Stimulated activated CD4-positive, alpha-beta T cell treated with anti-CD3 and anti-CD28 coated beads, TNF-alpha, amount 100 ng/mL, for 48 hours (primary cell): ENCODE measurements at regions not wholly inside any gene's neighbourhood (a gene's known extent, or its start where the extent isn't known, plus 50 kb on each side); places are given as distances from the start of the nearest gene placed in this dataset.

Experiments
- DNase-seq, 3 donors: peaks; one replicate each; pipeline ENCODE4 v3.0.0-alpha.2; 2020; ENCODE audit warnings: low read depth in 3 of 3

DNA sequence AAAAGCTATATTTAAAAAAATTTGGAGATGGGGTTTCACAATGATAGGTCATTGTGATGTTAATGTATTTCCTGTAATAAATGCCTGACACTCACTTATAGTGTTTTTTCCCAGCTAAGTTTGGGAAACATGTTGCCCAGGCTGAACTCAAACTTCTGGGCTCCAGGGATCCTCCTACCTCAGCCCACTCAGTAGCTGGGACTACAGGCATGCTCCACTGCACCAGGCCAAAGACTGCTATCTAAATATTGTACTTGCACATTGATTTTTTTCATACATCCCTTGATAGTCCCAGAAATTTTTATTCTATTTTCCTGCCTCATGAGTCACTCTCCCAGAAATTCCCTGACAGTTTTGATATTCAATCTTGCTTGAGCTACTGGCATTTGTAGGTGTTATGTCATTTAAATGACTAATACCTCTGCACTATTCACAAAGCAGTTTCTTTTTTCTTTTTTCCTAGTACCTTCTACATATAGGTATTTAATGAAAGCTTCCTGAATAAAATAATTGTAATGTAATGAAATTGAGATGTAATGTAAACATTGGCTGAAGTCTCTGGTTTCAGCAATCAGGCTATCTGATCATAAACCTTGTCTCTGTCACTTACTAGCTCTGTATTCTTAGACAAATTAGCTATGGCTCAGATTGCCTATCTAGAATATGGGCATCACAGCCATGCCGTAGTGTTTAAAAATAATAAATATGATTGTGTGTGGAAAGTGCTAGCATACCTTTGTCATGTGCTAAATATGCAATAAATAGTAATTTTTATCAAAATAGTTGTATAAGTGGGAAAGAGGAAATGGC, 1973.0 kb upstream of the AGA start:
- DNase-seq: no peak

- no peak for DNase-seq
These were observed 1973.6 kb upstream of the AGA start for GRCh38 chr4:179415847-179416223.

GRCh38 chr4:179417357-179417756, 1975.1 kb upstream of the AGA start:
- no peak for DNase-seq

DNA sequence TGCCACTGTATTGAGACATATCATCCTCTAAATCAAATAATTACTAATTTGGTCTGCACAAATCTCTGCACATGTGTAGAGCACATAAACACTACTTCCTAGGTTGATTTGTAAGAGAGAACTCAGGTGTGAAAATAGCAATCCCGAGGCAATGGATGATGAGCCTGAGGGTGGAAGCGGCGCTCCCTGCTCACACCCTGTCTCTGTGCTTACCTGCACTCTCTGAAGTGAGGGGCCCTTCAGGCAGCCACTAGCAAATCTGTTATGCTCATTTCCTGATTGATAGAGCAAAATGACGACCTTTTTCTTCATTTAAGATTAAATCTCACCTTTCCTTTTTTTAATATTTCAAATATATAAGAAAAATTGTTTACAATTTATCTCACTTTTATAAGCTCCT, 1995.7 kb upstream of the AGA start:
- DNase-seq: no peak

DNA sequence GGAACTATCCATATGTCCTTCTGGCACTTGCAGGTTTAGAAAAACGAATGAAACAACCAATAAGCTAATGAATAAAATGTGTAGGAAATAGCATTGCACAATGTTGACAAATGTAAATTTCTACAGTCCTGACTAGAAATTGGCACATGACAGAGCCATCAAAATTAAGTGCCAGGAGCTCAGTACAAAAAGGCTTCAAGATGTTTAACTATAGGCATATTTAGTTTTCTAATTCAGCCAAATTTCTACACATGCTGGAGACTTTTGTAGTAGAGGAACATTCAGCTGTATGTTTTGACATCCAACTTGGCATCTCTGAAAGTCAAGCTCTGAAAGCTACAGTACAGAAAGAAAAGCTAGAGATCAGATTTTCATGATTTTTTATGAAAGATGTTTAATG, 1999.4 kb upstream of the AGA start:
- no peak for DNase-seq

DNA sequence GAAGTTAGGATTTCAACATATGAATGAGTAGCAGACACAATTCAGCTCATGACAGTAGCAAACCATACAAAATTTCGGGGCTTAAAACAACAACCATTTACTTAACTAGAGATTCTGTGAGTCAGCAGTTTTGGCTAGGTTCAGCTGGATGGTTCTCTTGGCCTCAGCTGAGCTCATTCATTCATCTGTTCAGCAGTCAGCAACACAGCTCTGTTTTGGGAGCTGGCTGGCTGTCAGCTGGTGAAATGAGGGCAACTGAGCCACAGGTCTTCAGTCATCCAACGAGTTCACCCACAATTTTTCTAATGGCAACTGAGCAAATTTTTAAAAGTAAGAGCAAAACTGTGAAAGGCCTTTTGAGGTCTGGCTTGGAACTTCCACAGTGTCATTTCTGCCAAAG, 2005.1 kb upstream of the AGA start:
- no peak for DNase-seq

- DNase-seq: no peak
These were observed 2023.0 kb upstream of the AGA start for GRCh38 chr4:179465131-179465797.

- no peak for DNase-seq
These were observed 2025.6 kb upstream of the AGA start for GRCh38 chr4:179467878-179468277.

GRCh38 chr4:179472164-179472563, 2029.9 kb upstream of the AGA start:
- no peak for DNase-seq

- no peak for DNase-seq
These were observed 2036.4 kb upstream of the AGA start for GRCh38 chr4:179478608-179479007.

- no peak for DNase-seq
These were observed 2043.5 kb upstream of the AGA start for GRCh38 chr4:179485781-179486180.

DNA sequence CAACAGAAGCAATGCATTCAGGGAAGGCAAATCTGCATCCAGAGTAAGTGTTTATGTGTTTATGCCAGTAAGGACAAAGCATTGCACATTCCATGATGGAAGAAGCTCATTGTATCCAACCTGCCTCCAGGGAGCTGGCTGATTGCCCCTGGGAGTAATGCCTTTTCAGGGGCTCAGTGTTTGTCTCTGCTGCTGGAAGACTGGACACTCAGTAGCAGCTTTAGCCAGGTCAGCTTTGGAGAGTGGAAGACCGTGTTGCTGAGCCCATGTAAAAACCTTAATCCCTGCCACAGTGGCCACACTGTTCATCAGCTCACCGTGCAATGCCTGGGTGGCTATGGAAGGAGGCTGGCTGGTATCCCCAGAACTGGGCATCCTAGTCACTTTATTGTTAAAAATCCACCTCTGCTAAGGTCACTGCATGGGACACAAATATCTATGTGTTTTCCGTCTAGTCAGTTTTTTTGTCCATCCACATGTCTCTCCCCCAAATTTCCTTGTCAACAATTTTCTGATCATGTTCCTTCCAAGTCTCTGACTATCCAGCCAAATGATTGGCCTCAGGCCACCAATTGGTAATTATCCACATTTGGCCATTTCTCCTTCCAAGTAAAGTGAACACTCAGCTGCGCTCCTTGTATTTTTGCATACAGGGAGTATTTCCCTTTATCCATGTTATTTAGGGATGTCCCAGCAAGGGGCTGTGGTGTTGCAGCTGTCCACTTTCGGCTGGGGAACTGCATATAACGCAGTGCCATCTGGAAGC, 2044.5 kb upstream of the AGA start:
- DNase-seq: no peak

DNA sequence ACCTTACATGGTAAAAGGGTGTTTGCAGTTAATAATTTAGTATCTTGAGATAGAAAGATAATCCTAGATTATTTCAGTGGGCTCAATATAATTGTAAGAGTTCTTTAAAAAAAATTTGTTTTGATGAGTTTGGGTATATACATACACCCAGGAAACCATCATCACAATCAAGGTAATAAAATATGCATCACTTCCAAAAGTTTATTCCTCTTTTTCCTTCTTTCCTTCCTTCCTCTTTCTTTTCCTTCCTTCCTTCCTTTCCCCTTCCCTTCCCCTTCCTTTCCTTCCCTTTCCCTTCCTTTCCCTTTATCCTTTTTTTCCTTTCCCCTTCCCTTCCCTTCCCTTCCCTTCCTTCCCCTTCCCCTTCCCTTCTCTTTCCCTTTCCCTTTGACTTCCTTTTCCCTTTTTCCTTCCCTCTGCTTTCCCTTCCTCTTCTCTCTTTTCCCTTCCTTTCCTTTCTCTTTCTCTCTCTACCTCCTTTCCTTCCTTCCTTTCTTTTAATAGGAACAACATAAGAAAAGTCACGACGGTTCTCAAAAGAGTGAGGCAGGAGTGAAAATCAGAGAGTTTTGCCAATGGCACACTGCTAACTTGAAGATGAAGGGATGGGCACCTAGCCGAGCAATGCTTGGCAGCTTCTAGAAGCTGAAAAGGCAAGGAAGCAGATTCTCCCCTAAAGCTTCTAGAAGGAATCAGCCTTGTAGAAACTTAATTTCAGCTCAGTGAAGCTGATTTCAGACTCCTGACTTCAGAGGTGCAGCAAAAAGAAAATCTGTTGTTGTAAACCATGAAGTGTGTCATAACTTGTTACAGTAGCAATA, 2050.2 kb upstream of the AGA start:
- DNase-seq: no peak

DNA sequence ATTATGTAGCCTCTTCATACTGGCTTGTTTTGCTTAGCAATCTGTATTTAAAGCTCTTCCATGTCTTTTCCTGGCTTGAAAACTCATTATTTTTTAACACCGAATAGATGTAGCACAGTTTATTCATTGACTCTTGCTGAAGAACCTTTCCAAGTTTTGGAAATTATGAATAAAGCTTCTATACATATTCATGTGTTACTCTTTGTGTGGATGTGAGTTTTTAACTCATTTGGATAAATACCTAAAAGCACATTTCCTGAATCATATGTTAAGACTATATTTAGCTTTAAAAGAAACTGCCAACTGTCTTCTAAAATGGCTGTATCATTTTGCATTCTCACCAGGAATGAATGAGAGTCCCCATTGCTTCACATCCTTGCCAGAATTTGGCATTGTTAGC, 2061.7 kb upstream of the AGA start:
- DNase-seq: no peak

GRCh38 chr4:179509489-179509888, 2067.3 kb upstream of the AGA start:
- DNase-seq: no peak

GRCh38 chr4:179521952-179522351, 2079.7 kb upstream of the AGA start:
- DNase-seq: no peak

DNA sequence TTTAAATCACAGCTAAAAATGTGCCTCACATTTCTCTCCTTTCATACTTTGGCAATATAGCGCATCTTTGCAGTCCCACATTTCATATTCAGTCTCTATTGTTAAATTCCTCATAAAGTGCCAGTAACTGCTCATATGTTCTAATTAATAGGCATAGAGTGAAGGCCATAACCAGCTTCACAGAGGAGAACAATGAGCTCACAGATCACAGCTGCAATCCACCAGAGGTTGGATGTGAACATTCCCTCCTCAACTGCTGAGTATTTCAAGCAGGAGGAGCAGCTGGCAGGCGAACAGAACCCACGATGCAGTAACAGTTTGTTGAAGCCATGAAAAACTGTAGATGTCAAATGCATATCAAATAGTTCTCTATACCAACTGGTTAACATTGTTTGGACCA, 2088.7 kb upstream of the AGA start:
- DNase-seq: no peak

DNA sequence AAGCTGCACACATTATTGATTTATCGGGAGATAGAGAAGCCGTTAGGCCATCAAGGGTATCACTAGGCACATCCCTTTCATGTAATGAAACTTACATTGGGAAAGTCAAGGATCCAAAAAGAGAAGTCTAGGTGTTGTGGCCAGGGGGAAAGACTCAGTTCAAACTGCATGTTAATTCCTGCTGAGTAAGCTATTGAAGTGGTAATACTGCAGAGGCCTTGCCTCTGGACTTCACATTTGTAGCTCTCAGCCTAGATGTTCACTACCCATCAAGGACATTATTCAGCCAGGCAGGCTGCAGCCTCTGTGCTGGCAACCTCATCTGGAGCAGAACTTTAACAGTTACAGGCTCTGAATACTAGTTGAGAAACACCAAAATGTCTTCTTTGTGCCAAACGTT, 2094.5 kb upstream of the AGA start:
- DNase-seq: no peak

DNA sequence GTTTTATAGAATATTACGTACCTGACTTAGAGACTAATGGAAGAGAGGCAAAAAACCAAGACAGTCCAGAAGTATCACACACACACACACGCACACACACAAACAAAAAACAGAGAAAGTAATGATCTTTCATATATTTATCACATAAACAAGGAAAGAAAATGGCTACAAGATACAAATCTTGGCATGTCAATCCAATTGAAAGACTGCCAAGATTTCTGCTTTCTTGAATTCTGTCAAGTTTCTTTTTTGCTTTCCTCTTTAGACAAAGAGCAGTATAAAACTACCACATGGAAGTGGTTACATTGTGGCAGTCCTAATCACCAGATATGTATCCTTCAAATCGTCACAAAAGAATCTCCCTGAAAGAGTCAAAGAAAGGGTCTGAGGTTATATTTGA, 2097.4 kb upstream of the AGA start:
- no peak for DNase-seq

DNA sequence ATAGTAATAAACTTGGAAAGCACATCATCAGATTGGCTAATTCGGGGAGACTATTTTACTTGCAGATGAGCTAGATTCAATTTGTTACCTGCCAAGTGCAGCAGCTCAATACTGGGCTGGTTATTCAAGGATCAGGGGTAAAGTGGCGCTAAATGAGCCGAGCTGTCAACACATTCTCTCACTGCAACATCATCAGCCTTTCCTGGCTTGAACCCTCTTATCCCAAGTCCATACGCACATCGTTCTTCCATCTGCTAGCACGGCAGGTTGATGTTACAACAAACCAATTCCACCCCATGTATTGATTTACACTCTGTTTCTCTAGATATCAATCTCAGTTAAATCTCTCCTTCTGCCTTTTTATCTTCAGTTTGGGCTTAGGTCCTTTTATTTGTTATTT, 2101.5 kb upstream of the AGA start:
- DNase-seq: no peak

DNA sequence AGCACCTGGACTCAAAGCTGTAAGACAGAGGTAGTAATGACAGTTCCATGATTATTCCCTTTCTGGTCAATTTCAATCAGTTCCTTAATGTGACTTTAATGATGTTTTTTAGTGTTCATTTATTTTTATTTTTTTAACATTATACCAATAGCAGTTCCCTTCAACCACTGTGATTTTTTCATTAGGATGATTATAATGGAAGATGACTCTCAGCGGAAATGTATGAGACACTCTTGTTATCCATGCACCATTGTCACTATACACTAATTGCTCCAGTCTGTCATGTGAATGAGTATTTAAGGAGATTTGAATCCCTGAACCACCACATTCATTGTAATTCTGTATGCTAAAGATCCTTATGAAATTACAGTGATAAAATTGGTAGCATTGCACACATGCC, 2102.3 kb upstream of the AGA start:
- no peak for DNase-seq

DNA sequence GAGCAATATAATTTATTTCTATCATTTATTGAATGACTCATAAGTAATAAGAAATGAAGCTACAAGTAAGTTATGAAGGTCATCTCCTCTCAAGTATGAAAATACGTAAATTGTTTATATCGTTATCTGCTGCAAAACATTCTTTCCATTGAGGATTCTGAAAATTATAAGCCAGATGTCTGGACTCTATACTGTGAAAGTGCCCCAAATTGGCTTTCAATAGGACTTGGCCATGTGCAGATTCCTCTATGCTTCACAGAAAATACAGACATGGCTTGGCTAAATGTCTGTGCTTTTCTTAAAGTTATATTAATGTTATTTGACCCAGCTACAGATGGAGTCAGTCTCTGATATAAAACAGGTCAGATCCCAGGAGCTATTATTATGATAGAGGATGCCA, 2109.9 kb upstream of the AGA start:
- DNase-seq: no peak
